Peyer's patch (tissue), 4 donors: ENCODE measurements at regions not wholly inside any gene's neighbourhood (a gene's known extent, or its start where the extent isn't known, plus 50 kb on each side); places are given as distances from the start of the nearest gene placed in this dataset.

ENCODE experiments used
- CTCF ChIP-seq, 6 experiments: fragments of 450-650 bp in 4 of 6; fragments of 200-600 bp in 2 of 6; sonication (generic) in 1 of 6; IDR thresholded peaks; one replicate each; pipeline ENCODE4 v1.5.1; 2017 to 2019; ENCODE audit warnings: antibody characterized with exemption in 6 of 6, mild to moderate bottlenecking in 3 of 6, moderate library complexity in 1 of 6
- POLR2A ChIP-seq, 2 donors: fragments of 450-650 bp; IDR thresholded peaks; one replicate each; pipeline ENCODE4 v1.5.1; 2017; ENCODE audit warnings: antibody characterized with exemption in 2 of 2, mild to moderate bottlenecking in 2 of 2, moderate library complexity in 2 of 2

GRCh38 chr3:164340273-164340672 is 738.0 kb downstream of the SI start:
- TF ChIP-seq CTCF (IDR thresholded peaks at IDR 0.05) (no peak), POLR2A (IDR thresholded peaks at IDR 0.05) (no peak)
